ENCODE measurements at regions not wholly inside any gene's neighbourhood (a gene's known extent, or its start where the extent isn't known, plus 50 kb on each side); places are given as distances from the start of the nearest gene placed in this dataset.

- DNase-seq (ENCODE audit: low read depth) = no peak
- TF ChIP-seq CTCF (IDR thresholded peaks at IDR 0.05; ENCODE audit: control insufficient read depth, insufficient read depth, low read depth, low read length, missing control alignments) = no peak
- H3K4me3 ChIP-seq (ENCODE audit: control insufficient read depth, low read depth, low read length) = no peak overlapping the region
These were observed 87.2 kb upstream of the HTATIP2 start for GRCh38 chr11:20275987-20276965.

- H3K4me3 ChIP-seq (ENCODE audit: control insufficient read depth, low read depth, low read length) = no peak overlapping the region
- TF ChIP-seq CTCF (IDR thresholded peaks at IDR 0.05; ENCODE audit: control insufficient read depth, insufficient read depth, low read depth, low read length, missing control alignments) = no peak
- no peak for DNase-seq (ENCODE audit: low read depth)
These were observed 89.5 kb upstream of the HTATIP2 start for GRCh38 chr11:20274031-20274430.

GRCh38 chr11:20261526-20261925, 101.3 kb upstream of the DBX1 start:
- no peak for DNase-seq (ENCODE audit: low read depth)
- no peak for TF ChIP-seq CTCF (IDR thresholded peaks at IDR 0.05; ENCODE audit: control insufficient read depth, insufficient read depth, low read depth, low read length, missing control alignments)
- no peak overlapping the region for H3K4me3 ChIP-seq (ENCODE audit: control insufficient read depth, low read depth, low read length)

GRCh38 chr11:20260307-20260706, 100.0 kb upstream of the DBX1 start:
- no peak for DNase-seq (ENCODE audit: low read depth)
- TF ChIP-seq CTCF (IDR thresholded peaks at IDR 0.05; ENCODE audit: control insufficient read depth, insufficient read depth, low read depth, low read length, missing control alignments) = no peak

GRCh38 chr11:20259506-20259905, 99.2 kb upstream of the DBX1 start:
- no peak for TF ChIP-seq CTCF (IDR thresholded peaks at IDR 0.05; ENCODE audit: control insufficient read depth, insufficient read depth, low read depth, low read length, missing control alignments)
- H3K4me3 ChIP-seq (ENCODE audit: control insufficient read depth, low read depth, low read length) = no peak overlapping the region
- DNase-seq (ENCODE audit: low read depth) = no peak

More at GRCh38 chr11:20260307-20260706, 100.0 kb upstream of the DBX1 start:
- H3K4me3 ChIP-seq (ENCODE audit: control insufficient read depth, low read depth, low read length) = no peak overlapping the region

- TF ChIP-seq CTCF (IDR thresholded peaks at IDR 0.05; ENCODE audit: control insufficient read depth, insufficient read depth, low read depth, low read length, missing control alignments) = no peak
- no peak for DNase-seq (ENCODE audit: low read depth)
- no peak overlapping the region for H3K4me3 ChIP-seq (ENCODE audit: control insufficient read depth, low read depth, low read length)
These were observed 98.2 kb upstream of the DBX1 start for GRCh38 chr11:20258376-20258895.
